K562 (cell line): ENCODE measurements at regions not wholly inside any gene's neighbourhood (a gene's known extent, or its start where the extent isn't known, plus 50 kb on each side); places are given as distances from the start of the nearest gene placed in this dataset.
A peak's percentile ranks its signal among the peaks of the same experiment; 100 is the strongest.

Source experiments
- ATF7 ChIP-seq: fragments of 450-650 bp; IDR thresholded peaks from 2 replicates; pipeline ENCODE4 v1.7.1; 2014; ENCODE audit warnings: mild to moderate bottlenecking, moderate library complexity
- BHLHE40 ChIP-seq: IDR thresholded peaks from 2 replicates; pipeline ENCODE4 v1.6.1; 2011; ENCODE audit warnings: low read length, improper control_type of control experiment
- CHD2 ChIP-seq: IDR thresholded peaks from 2 replicates; pipeline ENCODE4 v1.6.1; 2011; ENCODE audit warnings: low read depth, low read length
- MBD2 ChIP-seq: sonication (generic); IDR thresholded peaks from 2 replicates; pipeline ENCODE4 v1.6.1; 2016; ENCODE audit warnings: low read depth, borderline replicate concordance
- NELFE ChIP-seq: IDR thresholded peaks from 2 replicates; pipeline ENCODE4 v1.6.1; 2011; ENCODE audit warnings: mild to moderate bottlenecking; ENCODE audit not compliant: insufficient read depth, insufficient read length
- POLR2G ChIP-seq: fragments of 200-400 bp; formaldehyde crosslinking; IDR thresholded peaks from 2 replicates; pipeline ENCODE4 v1.6.1; 2017; ENCODE audit warnings: low read depth, mild to moderate bottlenecking, antibody characterized with exemption, low read length, moderate library complexity
- PPARD ChIP-seq: fragments of 250-450 bp; sonication (Bioruptor Pico); IDR thresholded peaks from 2 replicates; pipeline ENCODE4 v1.8.0; 2022; ENCODE audit warnings: inconsistent platforms, mild to moderate bottlenecking, moderate library complexity
- SMAD3 ChIP-seq: fragments of 450-650 bp; formaldehyde crosslinking; conservative IDR thresholded peaks from 2 replicates; pipeline ENCODE4 v1.4.0; 2020; ENCODE audit warnings: mild to moderate bottlenecking
- SP2 ChIP-seq: IDR thresholded peaks from 2 replicates; pipeline ENCODE4 v1.6.1; 2011; ENCODE audit warnings: mild to moderate bottlenecking, low read depth, low read length, moderate library complexity; ENCODE audit not compliant: poor library complexity, severe bottlenecking; ENCODE audit errors: extremely low read depth
- SPI1 ChIP-seq: IDR thresholded peaks from 2 replicates; pipeline ENCODE4 v1.6.1; 2011; ENCODE audit warnings: low read depth, low read length, control low read depth, borderline replicate concordance
- SRSF3 ChIP-seq: fragments of 200-400 bp; formaldehyde crosslinking; IDR thresholded peaks from 2 replicates; pipeline ENCODE4 v1.6.1; 2016; ENCODE audit warnings: mild to moderate bottlenecking, low read length, moderate library complexity; ENCODE audit not compliant: insufficient read depth
- TBP ChIP-seq: optimal IDR thresholded peaks from 2 replicates; pipeline ENCODE3; 2011; ENCODE audit warnings: low read depth, low read length, improper control_type of control experiment
- TRIM24 ChIP-seq, 2 experiments: fragments of 450-650 bp; IDR thresholded peaks; 2 replicates each; pipeline ENCODE4 v1.6.1; 2016
- YY1 ChIP-seq, 3 experiments: IDR thresholded peaks; 2 replicates each; pipeline ENCODE4 v1.6.1; 2011; ENCODE audit warnings: low read length in 2 of 3, mild to moderate bottlenecking in 2 of 3, moderate library complexity in 2 of 3, borderline replicate concordance in 1 of 3, control low read depth in 1 of 3, low read depth in 1 of 3; ENCODE audit not compliant: insufficient read depth in 3 of 3, insufficient replicate concordance in 2 of 3, control insufficient read depth in 1 of 3, insufficient read length in 1 of 3; ENCODE audit errors: extremely low read depth in 1 of 3
- TF ChIP-seq, protein P1 (sequence below): sonication (generic); formaldehyde crosslinking; IDR thresholded peaks from 2 replicates; pipeline ENCODE4 v1.8.0; 2022; ENCODE audit warnings: missing genetic modification reagents, mild to moderate bottlenecking, moderate library complexity, borderline replicate concordance
- TF ChIP-seq, protein P2 (sequence below), 3 experiments: fragments of 200-800 bp in 1 of 3; fragments of 250-450 bp in 1 of 3; fragments of 450-650 bp in 1 of 3; sonication (Bioruptor Pico) in 1 of 3; sonication (Bioruptor generic) in 1 of 3; formaldehyde crosslinking in 1 of 3; IDR thresholded peaks; 2 replicates each; pipeline versions ENCODE4 v1.6.1 to v1.8.0; 2016 to 2022; ENCODE audit warnings: mild to moderate bottlenecking in 2 of 3, missing genetic modification characterization in 2 of 3, missing compliant biosample characterization in 1 of 3, moderate library complexity in 1 of 3
- TF ChIP-seq, protein P3 (sequence below): IDR thresholded peaks from 2 replicates; pipeline ENCODE4 v1.6.1; 2016; ENCODE audit warnings: missing genetic modification characterization, missing compliant biosample characterization
- TF ChIP-seq, protein P4 (sequence below): fragments of 450-650 bp; IDR thresholded peaks from 2 replicates; pipeline ENCODE4 v1.6.1; 2016; ENCODE audit warnings: borderline replicate concordance

DNA sequence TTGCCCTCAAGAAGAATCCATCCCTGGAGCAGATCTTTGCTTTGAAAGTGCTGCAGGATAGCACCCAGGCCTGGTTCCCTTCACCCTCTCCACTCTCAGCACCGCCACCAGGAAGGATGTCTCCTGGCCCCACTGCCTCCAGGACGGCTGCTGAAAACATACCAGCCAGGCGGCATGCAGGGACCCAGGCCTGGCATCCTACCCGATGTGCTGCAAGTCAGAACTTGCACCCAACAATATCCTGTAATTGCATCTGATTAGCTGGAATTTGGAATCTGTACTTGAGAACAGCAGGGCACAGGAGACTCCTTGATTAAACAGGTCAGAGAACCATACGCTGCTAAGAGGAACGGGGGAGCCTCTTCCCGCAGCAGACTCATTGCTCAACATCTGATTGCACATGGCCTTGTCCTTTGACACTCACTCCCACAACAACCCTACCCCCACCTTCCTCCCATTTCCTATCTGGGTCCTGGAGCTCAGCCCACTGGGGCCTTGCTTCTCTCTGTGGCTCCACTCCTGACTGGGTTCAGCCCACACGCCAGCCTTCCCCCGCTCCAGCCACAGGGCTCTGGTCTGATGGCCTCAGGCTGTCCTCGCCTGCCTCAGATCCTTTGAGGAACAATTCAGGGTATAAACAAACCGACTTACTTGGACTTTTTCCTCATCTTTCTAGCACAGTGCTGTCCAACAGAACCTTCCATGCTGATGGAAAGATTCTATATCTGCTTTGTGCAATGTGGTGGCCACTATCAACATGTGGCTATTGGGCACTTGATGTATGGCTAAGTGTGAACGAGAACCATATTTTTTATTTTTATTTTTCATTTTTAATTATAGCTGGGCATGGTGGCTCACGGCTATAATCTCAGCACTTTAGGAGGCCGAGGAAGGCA lies 78.0 kb downstream of the FGD2 start (continued):
- TF ChIP-seq, protein P1, sequence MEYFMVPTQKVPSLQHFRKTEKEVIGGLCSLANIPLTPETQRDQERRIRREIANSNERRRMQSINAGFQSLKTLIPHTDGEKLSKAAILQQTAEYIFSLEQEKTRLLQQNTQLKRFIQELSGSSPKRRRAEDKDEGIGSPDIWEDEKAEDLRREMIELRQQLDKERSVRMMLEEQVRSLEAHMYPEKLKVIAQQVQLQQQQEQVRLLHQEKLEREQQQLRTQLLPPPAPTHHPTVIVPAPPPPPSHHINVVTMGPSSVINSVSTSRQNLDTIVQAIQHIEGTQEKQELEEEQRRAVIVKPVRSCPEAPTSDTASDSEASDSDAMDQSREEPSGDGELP, result peak; percentile 92; the same call in 1 of the 2 replicates
- TF ChIP-seq TBP (no peak), TRIM24 (IDR thresholded peaks at IDR 0.05) (peak; percentile 96 to 98), CHD2 (no peak), SRSF3 (no peak), ATF7 (peak; percentile 82), SMAD3 (peak; percentile 38), BHLHE40 (peak; percentile 90), POLR2G (peak; percentile 49), MBD2 (peak; percentile 67; the same call in 1 of the 2 replicates), SP2 (no peak), NELFE (no peak), SPI1 (peak; percentile 57), YY1 (IDR thresholded peaks at IDR 0.05; ENCODE audit: borderline replicate concordance in 1 of 3, control insufficient read depth in 1 of 3, extremely low read depth in 1 of 3, insufficient read depth in 3 of 3, insufficient read length in 1 of 3, insufficient replicate concordance in 2 of 3, low read depth in 1 of 3, low read length in 2 of 3) (peak in 2 of 3 experiments; percentile 41 to 46), PPARD (CRISPR knock-in tag) (no peak)
- TF ChIP-seq, protein P2, sequence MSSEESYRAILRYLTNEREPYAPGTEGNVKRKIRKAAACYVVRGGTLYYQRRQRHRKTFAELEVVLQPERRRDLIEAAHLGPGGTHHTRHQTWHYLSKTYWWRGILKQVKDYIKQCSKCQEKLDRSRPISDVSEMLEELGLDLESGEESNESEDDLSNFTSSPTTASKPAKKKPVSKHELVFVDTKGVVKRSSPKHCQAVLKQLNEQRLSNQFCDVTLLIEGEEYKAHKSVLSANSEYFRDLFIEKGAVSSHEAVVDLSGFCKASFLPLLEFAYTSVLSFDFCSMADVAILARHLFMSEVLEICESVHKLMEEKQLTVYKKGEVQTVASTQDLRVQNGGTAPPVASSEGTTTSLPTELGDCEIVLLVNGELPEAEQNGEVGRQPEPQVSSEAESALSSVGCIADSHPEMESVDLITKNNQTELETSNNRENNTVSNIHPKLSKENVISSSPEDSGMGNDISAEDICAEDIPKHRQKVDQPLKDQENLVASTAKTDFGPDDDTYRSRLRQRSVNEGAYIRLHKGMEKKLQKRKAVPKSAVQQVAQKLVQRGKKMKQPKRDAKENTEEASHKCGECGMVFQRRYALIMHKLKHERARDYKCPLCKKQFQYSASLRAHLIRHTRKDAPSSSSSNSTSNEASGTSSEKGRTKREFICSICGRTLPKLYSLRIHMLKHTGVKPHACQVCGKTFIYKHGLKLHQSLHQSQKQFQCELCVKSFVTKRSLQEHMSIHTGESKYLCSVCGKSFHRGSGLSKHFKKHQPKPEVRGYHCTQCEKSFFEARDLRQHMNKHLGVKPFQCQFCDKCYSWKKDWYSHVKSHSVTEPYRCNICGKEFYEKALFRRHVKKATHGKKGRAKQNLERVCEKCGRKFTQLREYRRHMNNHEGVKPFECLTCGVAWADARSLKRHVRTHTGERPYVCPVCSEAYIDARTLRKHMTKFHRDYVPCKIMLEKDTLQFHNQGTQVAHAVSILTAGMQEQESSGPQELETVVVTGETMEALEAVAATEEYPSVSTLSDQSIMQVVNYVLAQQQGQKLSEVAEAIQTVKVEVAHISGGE (CRISPR knock-in tag; IDR thresholded peaks at IDR 0.05), result peak in 1 of 3 experiments; percentile 71; a peak in 1 of 6 replicates
- TF ChIP-seq, protein P3, sequence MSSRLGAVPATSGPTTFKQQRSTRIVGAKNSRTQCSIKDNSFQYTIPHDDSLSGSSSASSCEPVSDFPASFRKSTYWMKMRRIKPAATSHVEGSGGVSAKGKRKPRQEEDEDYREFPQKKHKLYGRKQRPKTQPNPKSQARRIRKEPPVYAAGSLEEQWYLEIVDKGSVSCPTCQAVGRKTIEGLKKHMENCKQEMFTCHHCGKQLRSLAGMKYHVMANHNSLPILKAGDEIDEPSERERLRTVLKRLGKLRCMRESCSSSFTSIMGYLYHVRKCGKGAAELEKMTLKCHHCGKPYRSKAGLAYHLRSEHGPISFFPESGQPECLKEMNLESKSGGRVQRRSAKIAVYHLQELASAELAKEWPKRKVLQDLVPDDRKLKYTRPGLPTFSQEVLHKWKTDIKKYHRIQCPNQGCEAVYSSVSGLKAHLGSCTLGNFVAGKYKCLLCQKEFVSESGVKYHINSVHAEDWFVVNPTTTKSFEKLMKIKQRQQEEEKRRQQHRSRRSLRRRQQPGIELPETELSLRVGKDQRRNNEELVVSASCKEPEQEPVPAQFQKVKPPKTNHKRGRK, result no peak
- TF ChIP-seq, protein P4, sequence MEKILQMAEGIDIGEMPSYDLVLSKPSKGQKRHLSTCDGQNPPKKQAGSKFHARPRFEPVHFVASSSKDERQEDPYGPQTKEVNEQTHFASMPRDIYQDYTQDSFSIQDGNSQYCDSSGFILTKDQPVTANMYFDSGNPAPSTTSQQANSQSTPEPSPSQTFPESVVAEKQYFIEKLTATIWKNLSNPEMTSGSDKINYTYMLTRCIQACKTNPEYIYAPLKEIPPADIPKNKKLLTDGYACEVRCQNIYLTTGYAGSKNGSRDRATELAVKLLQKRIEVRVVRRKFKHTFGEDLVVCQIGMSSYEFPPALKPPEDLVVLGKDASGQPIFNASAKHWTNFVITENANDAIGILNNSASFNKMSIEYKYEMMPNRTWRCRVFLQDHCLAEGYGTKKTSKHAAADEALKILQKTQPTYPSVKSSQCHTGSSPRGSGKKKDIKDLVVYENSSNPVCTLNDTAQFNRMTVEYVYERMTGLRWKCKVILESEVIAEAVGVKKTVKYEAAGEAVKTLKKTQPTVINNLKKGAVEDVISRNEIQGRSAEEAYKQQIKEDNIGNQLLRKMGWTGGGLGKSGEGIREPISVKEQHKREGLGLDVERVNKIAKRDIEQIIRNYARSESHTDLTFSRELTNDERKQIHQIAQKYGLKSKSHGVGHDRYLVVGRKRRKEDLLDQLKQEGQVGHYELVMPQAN, result no peak; the same call in 1 of the 2 replicates
